ENCODE measurements at regions not wholly inside any gene's neighbourhood (a gene's known extent, or its start where the extent isn't known, plus 50 kb on each side); places are given as distances from the start of the nearest gene placed in this dataset.

- H2AFZ ChIP-seq (ENCODE audit: low read length): no peak overlapping the region
- H3K27me3 ChIP-seq (ENCODE audit: insufficient read depth, low read length): no peaks in the 10 kb centered on the region
- no peak overlapping the region for H3K14ac ChIP-seq (ENCODE audit: insufficient read depth, low read length)
- no peak overlapping the region for H3K4me2 ChIP-seq (ENCODE audit: insufficient read depth, insufficient read length, low read length)
- H3K18ac ChIP-seq (ENCODE audit: insufficient read length, low read depth, low read length): no peak overlapping the region
- Mint-ChIP-seq H3K27me3 (ENCODE audit: low read depth) (no peaks in the 10 kb centered on the region; the same call in 1 of the 2 replicates), H3K4me3 (no peak overlapping the region), H3K36me3 (ENCODE audit: insufficient read depth in 1 of 3, low read depth in 3 of 3) (0 out of 7 replicates have a peak, but pooled peaks cover 0 to 4% (median 0%) of the 10 kb centered on the region in 3 experiments), H3K27ac (no peak overlapping the region), H3K9me3 (peaks cover 2 to 6% of the 10 kb centered on the region in 2 experiments; a peak in 1 of 5 replicates), H3K4me1 (no peaks in the 10 kb centered on the region)
- TF ChIP-seq CTCF (conservative IDR thresholded peaks at IDR 0.05): no peak
- no peaks in the 10 kb centered on the region for H3K4me1 ChIP-seq (ENCODE audit: insufficient read depth, low read length)
- no peaks in the 10 kb centered on the region for H3K9me3 ChIP-seq (ENCODE audit: control insufficient read depth, low read depth, low read length)
- H2BK20ac ChIP-seq (ENCODE audit: low read depth, low read length, poor library complexity, severe bottlenecking): no peak overlapping the region
- no peak overlapping the region for H2BK120ac ChIP-seq (ENCODE audit: low read depth, low read length, poor library complexity, severe bottlenecking)
- no peak overlapping the region for H2BK15ac ChIP-seq (ENCODE audit: low read depth, low read length)
- H2AK5ac ChIP-seq (ENCODE audit: insufficient read length, low read length): no peak overlapping the region
- H3K23me2 ChIP-seq (ENCODE audit: insufficient read length, low read depth, low read length, poor library complexity, severe bottlenecking): no peaks in the 10 kb centered on the region
- no peak overlapping the region for H3T11ph ChIP-seq (ENCODE audit: low read length)
- DNase-seq: no peak
- no peak overlapping the region for H3K56ac ChIP-seq (ENCODE audit: insufficient read length, low read depth, low read length)
- H3K4ac ChIP-seq (ENCODE audit: low read depth, low read length): no peak overlapping the region
- H4K5ac ChIP-seq (ENCODE audit: insufficient read length, low read depth, low read length): no peak overlapping the region
- no peak overlapping the region for H3K9ac ChIP-seq (ENCODE audit: extremely low read depth, insufficient read length, low read length)
- H2BK12ac ChIP-seq (ENCODE audit: insufficient read length, low read depth, low read length): no peak overlapping the region
- H3K79me1 ChIP-seq (ENCODE audit: insufficient read depth, low read depth, low read length, poor library complexity, severe bottlenecking): no peaks in the 10 kb centered on the region
- H4K91ac ChIP-seq (ENCODE audit: insufficient read length, low read depth, low read length): no peak overlapping the region
- H2BK5ac ChIP-seq (ENCODE audit: insufficient read length, low read length): no peak overlapping the region
- H4K8ac ChIP-seq (replicated peaks; ENCODE audit: insufficient read length, low read depth, low read length): no peak overlapping the region
- no peak overlapping the region for H3K27ac ChIP-seq (ENCODE audit: insufficient read length, low read depth, low read length)
- no peak overlapping the region for H3K23ac ChIP-seq (ENCODE audit: insufficient read length, low read depth, low read length)
- no peaks in the 10 kb centered on the region for H4K20me1 ChIP-seq (ENCODE audit: control insufficient read depth, insufficient read depth, insufficient read length)
- no peaks in the 10 kb centered on the region for H3K79me2 ChIP-seq (ENCODE audit: insufficient read depth, low read length)
- WGBS (ENCODE audit: extremely low coverage, insufficient read length, low lambda C conversion rate): no CpG with 5 or more reads among the region's 1 CpG
These were observed 86.9 kb upstream of the TSPAN2 start for GRCh38 chr1:115176189-115176588.
